WTC11 (cell line): ENCODE measurements at regions not wholly inside any gene's neighbourhood (a gene's known extent, or its start where the extent isn't known, plus 50 kb on each side); places are given as distances from the start of the nearest gene placed in this dataset.

Experiments used
- CTCF ChIP-seq: fragments of 200-600 bp; IDR thresholded peaks from 2 replicates; pipeline ENCODE4 v1.8.0; 2022; ENCODE audit warnings: antibody characterized with exemption
- ESRRA ChIP-seq: sonication (generic); formaldehyde crosslinking; IDR thresholded peaks from 2 replicates; pipeline ENCODE4 v1.8.1; 2022; ENCODE audit warnings: mild to moderate bottlenecking, missing genetic modification reagents, borderline replicate concordance
- IRF2 ChIP-seq: sonication (generic); formaldehyde crosslinking; IDR thresholded peaks from 2 replicates; pipeline ENCODE4 v1.8.0; 2022; ENCODE audit warnings: low read depth, missing genetic modification reagents, borderline replicate concordance
- NFE2L1 ChIP-seq: sonication (generic); formaldehyde crosslinking; IDR thresholded peaks from 2 replicates; pipeline ENCODE4 v1.8.1; 2023; ENCODE audit warnings: missing genetic modification reagents
- NFYB ChIP-seq: sonication (generic); formaldehyde crosslinking; conservative IDR thresholded peaks from 2 replicates; pipeline ENCODE4 v1.8.0; 2022; ENCODE audit warnings: low read depth, missing genetic modification reagents
- NR1H2 ChIP-seq: sonication (generic); formaldehyde crosslinking; IDR thresholded peaks from 2 replicates; pipeline ENCODE4 v1.9.0; 2021; ENCODE audit warnings: mild to moderate bottlenecking, moderate library complexity, missing genetic modification reagents
- NR2C2 ChIP-seq: sonication (generic); formaldehyde crosslinking; IDR thresholded peaks from 2 replicates; pipeline ENCODE4 v1.8.0; 2022; ENCODE audit warnings: mild to moderate bottlenecking, missing genetic modification reagents
- RELA ChIP-seq: sonication (generic); formaldehyde crosslinking; IDR thresholded peaks from 2 replicates; pipeline ENCODE4 v1.8.1; 2022; ENCODE audit warnings: missing genetic modification reagents, mild to moderate bottlenecking, borderline replicate concordance
- TCF7 ChIP-seq: sonication (generic); formaldehyde crosslinking; IDR thresholded peaks from 2 replicates; pipeline ENCODE4 v1.8.0; 2022; ENCODE audit warnings: mild to moderate bottlenecking, low read depth, missing genetic modification reagents, moderate library complexity
- ZNF219 ChIP-seq: sonication (generic); formaldehyde crosslinking; IDR thresholded peaks from 2 replicates; pipeline ENCODE4 v1.8.0; 2023; ENCODE audit warnings: missing genetic modification reagents, mild to moderate bottlenecking, borderline replicate concordance
- ZNF317 ChIP-seq: sonication (generic); formaldehyde crosslinking; IDR thresholded peaks from 2 replicates; pipeline ENCODE4 v1.8.1; 2023; ENCODE audit warnings: low read depth, mild to moderate bottlenecking, moderate library complexity, missing genetic modification reagents, borderline replicate concordance
- TF ChIP-seq, protein P1 (sequence below): sonication (generic); formaldehyde crosslinking; IDR thresholded peaks from 2 replicates; pipeline ENCODE4 v1.8.1; 2023; ENCODE audit warnings: mild to moderate bottlenecking, missing genetic modification reagents, moderate library complexity
- TF ChIP-seq, protein P2 (sequence below): sonication (generic); formaldehyde crosslinking; IDR thresholded peaks from 2 replicates; pipeline ENCODE4 v1.8.1; 2023; ENCODE audit warnings: mild to moderate bottlenecking, moderate library complexity, missing genetic modification reagents
- TF ChIP-seq, protein P3 (sequence below): sonication (generic); formaldehyde crosslinking; IDR thresholded peaks from 2 replicates; pipeline ENCODE4 v1.8.0; 2022; ENCODE audit warnings: mild to moderate bottlenecking, missing genetic modification reagents

DNA sequence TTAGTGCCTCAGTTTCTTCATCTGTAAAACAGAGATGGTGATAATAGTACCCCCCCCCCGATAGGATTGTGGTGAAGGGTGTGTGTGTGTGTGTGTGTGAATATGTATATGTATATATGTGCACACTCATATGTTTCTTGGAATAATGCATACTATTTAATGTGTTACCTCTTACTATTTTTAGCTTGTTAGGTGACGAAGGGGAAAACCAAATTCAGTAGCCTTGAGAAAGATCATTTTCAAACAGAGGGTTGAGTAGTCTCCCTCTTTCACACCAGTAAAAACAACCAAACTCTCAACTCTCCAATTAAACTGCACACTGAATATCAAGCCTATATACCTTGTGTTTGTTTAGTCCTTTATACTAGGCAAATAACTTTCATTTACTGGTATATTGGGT is 75.7 kb downstream of the NTMT2 start:
- no peak for TF ChIP-seq CTCF
- TF ChIP-seq ZNF317 (CRISPR knock-in tag): no peak
- no peak for TF ChIP-seq NFYB
- TF ChIP-seq, protein P1, sequence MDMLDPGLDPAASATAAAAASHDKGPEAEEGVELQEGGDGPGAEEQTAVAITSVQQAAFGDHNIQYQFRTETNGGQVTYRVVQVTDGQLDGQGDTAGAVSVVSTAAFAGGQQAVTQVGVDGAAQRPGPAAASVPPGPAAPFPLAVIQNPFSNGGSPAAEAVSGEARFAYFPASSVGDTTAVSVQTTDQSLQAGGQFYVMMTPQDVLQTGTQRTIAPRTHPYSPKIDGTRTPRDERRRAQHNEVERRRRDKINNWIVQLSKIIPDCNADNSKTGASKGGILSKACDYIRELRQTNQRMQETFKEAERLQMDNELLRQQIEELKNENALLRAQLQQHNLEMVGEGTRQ (CRISPR knock-in tag): no peak
- TF ChIP-seq RELA: no peak
- TF ChIP-seq TCF7: no peak
- TF ChIP-seq, protein P2, sequence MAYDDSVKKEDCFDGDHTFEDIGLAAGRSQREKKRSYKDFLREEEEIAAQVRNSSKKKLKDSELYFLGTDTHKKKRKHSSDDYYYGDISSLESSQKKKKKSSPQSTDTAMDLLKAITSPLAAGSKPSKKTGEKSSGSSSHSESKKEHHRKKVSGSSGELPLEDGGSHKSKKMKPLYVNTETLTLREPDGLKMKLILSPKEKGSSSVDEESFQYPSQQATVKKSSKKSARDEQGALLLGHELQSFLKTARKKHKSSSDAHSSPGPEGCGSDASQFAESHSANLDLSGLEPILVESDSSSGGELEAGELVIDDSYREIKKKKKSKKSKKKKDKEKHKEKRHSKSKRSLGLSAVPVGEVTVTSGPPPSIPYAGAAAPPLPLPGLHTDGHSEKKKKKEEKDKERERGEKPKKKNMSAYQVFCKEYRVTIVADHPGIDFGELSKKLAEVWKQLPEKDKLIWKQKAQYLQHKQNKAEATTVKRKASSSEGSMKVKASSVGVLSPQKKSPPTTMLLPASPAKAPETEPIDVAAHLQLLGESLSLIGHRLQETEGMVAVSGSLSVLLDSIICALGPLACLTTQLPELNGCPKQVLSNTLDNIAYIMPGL (CRISPR knock-in tag): no peak
- no peak for TF ChIP-seq NFE2L1
- no peak for TF ChIP-seq ESRRA (CRISPR knock-in tag)
- no peak for TF ChIP-seq NR1H2 (CRISPR knock-in tag)
- no peak for TF ChIP-seq ZNF219 (CRISPR knock-in tag)
- no peak for TF ChIP-seq IRF2 (CRISPR knock-in tag)
- TF ChIP-seq NR2C2 (CRISPR knock-in tag): no peak
- TF ChIP-seq, protein P3, sequence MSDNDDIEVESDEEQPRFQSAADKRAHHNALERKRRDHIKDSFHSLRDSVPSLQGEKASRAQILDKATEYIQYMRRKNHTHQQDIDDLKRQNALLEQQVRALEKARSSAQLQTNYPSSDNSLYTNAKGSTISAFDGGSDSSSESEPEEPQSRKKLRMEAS: no peak
